ENCODE measurements at regions not wholly inside any gene's neighbourhood (a gene's known extent, or its start where the extent isn't known, plus 50 kb on each side); places are given as distances from the start of the nearest gene placed in this dataset.

GRCh38 chr5:23451156-23451555, 56.3 kb upstream of the PRDM9 start:
- ATAC-seq (ENCODE audit: insufficient read depth, low read depth) (no peak), DNase-seq (no peak)
- Histone ChIP-seq H3K4me1 (ENCODE audit: insufficient read depth, low read length) (no peaks in the 10 kb centered on the region), H3K9ac (ENCODE audit: low read depth, low read length) (no peak overlapping the region), H3K4me2 (ENCODE audit: insufficient read depth, low read length) (no peak overlapping the region), H3K9me3 (ENCODE audit: insufficient read depth, low read length, severe bottlenecking) (no peaks in the 10 kb centered on the region), H3K36me3 (ENCODE audit: insufficient read depth, low read length) (no peaks in the 10 kb centered on the region), H2AFZ (ENCODE audit: low read depth, low read length) (no peak overlapping the region), H3K4me3 (ENCODE audit: low read depth in 1 of 2, low read length in 2 of 2) (no peak overlapping the region), H3K79me2 (ENCODE audit: insufficient read depth, low read length) (no peaks in the 10 kb centered on the region), H3K27ac (ENCODE audit: low read length) (no peak overlapping the region), H3K27me3 (ENCODE audit: insufficient read depth, low read length, poor library complexity) (no peaks in the 10 kb centered on the region), H4K20me1 (ENCODE audit: insufficient read depth, low read length) (no peaks in the 10 kb centered on the region)
- no peak for TF ChIP-seq EZH2 (IDR thresholded peaks at IDR 0.05; ENCODE audit: borderline replicate concordance, low read depth, low read length, severe bottlenecking)
- TF ChIP-seq CTCF (IDR thresholded peaks at IDR 0.05; ENCODE audit: borderline replicate concordance, extremely low read depth, low read length, poor library complexity, severe bottlenecking) = no peak

- no peaks in the 10 kb centered on the region for H3K4me1 ChIP-seq (ENCODE audit: insufficient read depth, low read length)
- H3K36me3 ChIP-seq (ENCODE audit: insufficient read depth, low read length) = no peaks in the 10 kb centered on the region
- no peak for DNase-seq
- no peaks in the 10 kb centered on the region for H3K9me3 ChIP-seq (ENCODE audit: insufficient read depth, low read length, severe bottlenecking)
- H3K27me3 ChIP-seq (ENCODE audit: insufficient read depth, low read length, poor library complexity) = no peaks in the 10 kb centered on the region
- ATAC-seq (ENCODE audit: insufficient read depth, low read depth) = no peak
- H2AFZ ChIP-seq (ENCODE audit: low read depth, low read length) = no peak overlapping the region
- no peak for TF ChIP-seq CTCF (IDR thresholded peaks at IDR 0.05; ENCODE audit: borderline replicate concordance, extremely low read depth, low read length, poor library complexity, severe bottlenecking)
- H4K20me1 ChIP-seq (ENCODE audit: insufficient read depth, low read length) = no peaks in the 10 kb centered on the region
- no peaks in the 10 kb centered on the region for H3K79me2 ChIP-seq (ENCODE audit: insufficient read depth, low read length)
- no peak overlapping the region for H3K4me3 ChIP-seq (ENCODE audit: low read depth in 1 of 2, low read length in 2 of 2)
- no peak overlapping the region for H3K27ac ChIP-seq (ENCODE audit: low read length)
- no peak overlapping the region for H3K9ac ChIP-seq (ENCODE audit: low read depth, low read length)
- no peak overlapping the region for H3K4me2 ChIP-seq (ENCODE audit: insufficient read depth, low read length)
These were observed 57.2 kb upstream of the PRDM9 start for GRCh38 chr5:23450187-23450586.

- H3K4me2 ChIP-seq (ENCODE audit: insufficient read depth, low read length) = no peak overlapping the region
- no peak overlapping the region for H3K27ac ChIP-seq (ENCODE audit: low read length)
- no peak overlapping the region for H2AFZ ChIP-seq (ENCODE audit: low read depth, low read length)
- H3K9ac ChIP-seq (ENCODE audit: low read depth, low read length) = no peak overlapping the region
- H3K79me2 ChIP-seq (ENCODE audit: insufficient read depth, low read length) = no peaks in the 10 kb centered on the region
- TF ChIP-seq EZH2 (IDR thresholded peaks at IDR 0.05; ENCODE audit: borderline replicate concordance, low read depth, low read length, severe bottlenecking) (no peak), CTCF (IDR thresholded peaks at IDR 0.05; ENCODE audit: borderline replicate concordance, extremely low read depth, low read length, poor library complexity, severe bottlenecking) (no peak)
- no peaks in the 10 kb centered on the region for H3K9me3 ChIP-seq (ENCODE audit: insufficient read depth, low read length, severe bottlenecking)
- no peak for DNase-seq
- H3K27me3 ChIP-seq (ENCODE audit: insufficient read depth, low read length, poor library complexity) = no peaks in the 10 kb centered on the region
- no peak overlapping the region for H3K4me3 ChIP-seq (ENCODE audit: low read depth in 1 of 2, low read length in 2 of 2)
- no peaks in the 10 kb centered on the region for H3K4me1 ChIP-seq (ENCODE audit: insufficient read depth, low read length)
- H4K20me1 ChIP-seq (ENCODE audit: insufficient read depth, low read length) = no peaks in the 10 kb centered on the region
- no peak for ATAC-seq (ENCODE audit: insufficient read depth, low read depth)
- H3K36me3 ChIP-seq (ENCODE audit: insufficient read depth, low read length) = no peaks in the 10 kb centered on the region
These were observed 58.8 kb upstream of the PRDM9 start for GRCh38 chr5:23448627-23449026.

- H3K4me1 ChIP-seq (ENCODE audit: insufficient read depth, low read length) = no peaks in the 10 kb centered on the region
- H3K27me3 ChIP-seq (ENCODE audit: insufficient read depth, low read length, poor library complexity) = no peaks in the 10 kb centered on the region
- H2AFZ ChIP-seq (ENCODE audit: low read depth, low read length) = no peak overlapping the region
- TF ChIP-seq EZH2 (IDR thresholded peaks at IDR 0.05; ENCODE audit: borderline replicate concordance, low read depth, low read length, severe bottlenecking) (no peak), CTCF (IDR thresholded peaks at IDR 0.05; ENCODE audit: borderline replicate concordance, extremely low read depth, low read length, poor library complexity, severe bottlenecking) (no peak)
- no peaks in the 10 kb centered on the region for H3K9me3 ChIP-seq (ENCODE audit: insufficient read depth, low read length, severe bottlenecking)
- ATAC-seq (ENCODE audit: insufficient read depth, low read depth) = no peak
- H3K4me3 ChIP-seq (ENCODE audit: low read depth in 1 of 2, low read length in 2 of 2) = no peak overlapping the region
- H3K79me2 ChIP-seq (ENCODE audit: insufficient read depth, low read length) = no peaks in the 10 kb centered on the region
- H3K9ac ChIP-seq (ENCODE audit: low read depth, low read length) = no peak overlapping the region
- H3K27ac ChIP-seq (ENCODE audit: low read length) = no peak overlapping the region
- H3K4me2 ChIP-seq (ENCODE audit: insufficient read depth, low read length) = no peak overlapping the region
- H4K20me1 ChIP-seq (ENCODE audit: insufficient read depth, low read length) = no peaks in the 10 kb centered on the region
- no peaks in the 10 kb centered on the region for H3K36me3 ChIP-seq (ENCODE audit: insufficient read depth, low read length)
- DNase-seq = no peak
These were observed 61.0 kb upstream of the PRDM9 start for GRCh38 chr5:23446424-23446823.

Measured in DND-41 (cell line).